Stimulated activated CD8-positive, alpha-beta memory T cell treated with anti-CD3 and anti-CD28 coated beads, Interleukin-4, amount 100 ng/mL, for 4 hours (primary cell): ENCODE measurements at regions not wholly inside any gene's neighbourhood (a gene's known extent, or its start where the extent isn't known, plus 50 kb on each side); places are given as distances from the start of the nearest gene placed in this dataset.

ENCODE experiments used
- DNase-seq, 2 donors: peaks; one replicate each; pipeline ENCODE4 v3.0.0-alpha.2; 2020; ENCODE audit warnings: low read depth in 2 of 2, low spot score in 1 of 2

DNA sequence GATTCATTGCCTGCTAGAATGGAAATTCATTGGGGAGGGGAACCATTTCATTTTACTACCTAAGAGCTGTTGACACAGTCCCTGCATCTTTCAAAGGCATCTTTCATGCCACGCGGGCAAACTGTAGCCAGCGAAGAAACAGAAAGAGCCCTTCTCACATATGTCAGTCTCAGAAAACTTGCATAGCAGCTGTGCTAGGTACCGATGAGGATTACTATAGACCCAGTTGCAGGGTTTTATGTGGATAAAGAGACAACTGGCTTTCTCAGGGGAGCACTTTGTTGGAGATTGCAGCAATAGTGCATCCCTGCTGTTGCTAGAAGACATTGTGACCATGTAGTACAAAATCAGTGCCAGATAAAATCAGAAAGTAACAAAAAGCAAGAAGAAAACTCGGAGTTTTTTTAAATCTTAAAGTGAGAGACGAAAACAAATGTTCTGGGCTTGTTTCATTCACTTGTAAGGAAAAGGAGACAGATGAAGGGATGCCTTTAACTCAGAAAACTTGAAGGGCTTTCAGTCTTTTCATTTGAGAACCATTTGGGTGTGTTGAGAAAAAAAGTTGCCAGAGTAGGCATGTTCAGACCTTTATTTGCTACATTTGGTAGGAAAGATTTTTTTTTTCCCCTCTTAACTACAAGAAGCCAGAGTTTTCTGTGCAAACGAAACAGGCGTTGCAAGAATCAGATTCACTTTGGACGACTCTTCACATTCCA, 804.1 kb downstream of the USP25 start:
- DNase-seq: no peak

DNA sequence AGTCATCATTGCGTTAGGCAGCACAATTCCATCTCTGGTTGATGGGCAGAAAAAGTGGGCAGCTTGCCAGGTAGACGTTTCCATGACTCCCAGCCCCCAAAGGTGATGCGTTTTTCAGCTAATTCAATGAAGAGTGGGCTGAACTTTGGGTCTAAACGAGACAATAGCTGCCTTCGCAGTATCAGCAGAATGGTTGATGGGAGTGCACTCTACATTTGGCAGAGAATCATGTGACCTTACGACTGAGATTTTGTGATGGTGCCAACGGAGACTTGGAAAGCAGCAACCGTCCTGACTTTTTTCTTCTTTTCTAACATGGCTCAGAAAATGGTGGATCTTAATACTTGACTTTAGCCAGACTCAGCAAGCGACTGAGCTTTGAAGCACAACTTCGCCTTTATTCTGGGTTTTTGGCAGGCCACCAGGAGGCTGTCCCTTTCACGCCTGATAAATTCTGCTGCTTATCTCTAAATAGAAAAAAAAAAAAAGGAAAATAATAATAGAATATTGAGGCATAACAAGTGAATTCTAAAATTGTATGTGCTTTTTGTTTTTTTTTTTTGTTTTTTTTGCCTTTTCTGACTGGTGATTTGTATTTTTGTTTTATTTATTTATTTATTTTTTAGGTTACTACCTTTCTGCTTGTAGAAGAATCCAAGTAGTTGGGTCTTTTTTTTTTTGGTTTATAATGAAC, 804.8 kb downstream of the USP25 start:
- DNase-seq: no peak

DNA sequence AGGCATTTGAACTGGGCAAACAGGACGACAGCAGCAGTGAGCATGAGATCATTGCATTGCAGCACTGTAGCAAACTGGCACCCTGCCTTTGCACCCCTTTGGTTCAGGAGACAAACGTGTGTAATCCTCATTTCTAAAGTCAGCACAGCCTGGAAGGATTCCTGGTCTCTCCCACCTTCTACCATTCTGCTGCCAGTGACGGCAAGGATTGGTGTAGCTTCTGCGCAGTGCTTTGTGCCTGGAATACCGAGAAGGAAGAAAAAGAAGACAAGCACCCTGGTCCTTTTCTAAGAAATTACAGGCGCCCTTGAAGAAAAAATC, 805.3 kb downstream of the USP25 start:
- DNase-seq: no peak

DNA sequence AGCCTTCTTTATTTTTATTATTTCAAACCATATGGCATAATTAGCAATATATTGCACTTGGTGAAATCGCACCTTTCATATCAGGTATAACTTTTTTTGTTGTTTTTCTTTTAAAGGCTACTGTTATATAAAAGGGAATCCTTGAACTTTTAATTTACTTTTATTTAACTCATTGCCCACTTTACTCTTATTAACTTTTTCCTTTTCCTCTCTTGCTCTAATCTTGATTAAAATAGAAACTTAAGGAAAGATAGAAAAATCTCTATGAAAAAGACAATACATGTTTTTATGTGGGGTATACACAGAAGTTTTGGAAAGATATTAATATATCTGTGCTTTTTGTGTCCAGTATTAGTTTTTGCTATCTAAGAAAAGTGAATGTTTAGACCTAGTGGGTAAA, 805.8 kb downstream of the USP25 start:
- no peak for DNase-seq

DNA sequence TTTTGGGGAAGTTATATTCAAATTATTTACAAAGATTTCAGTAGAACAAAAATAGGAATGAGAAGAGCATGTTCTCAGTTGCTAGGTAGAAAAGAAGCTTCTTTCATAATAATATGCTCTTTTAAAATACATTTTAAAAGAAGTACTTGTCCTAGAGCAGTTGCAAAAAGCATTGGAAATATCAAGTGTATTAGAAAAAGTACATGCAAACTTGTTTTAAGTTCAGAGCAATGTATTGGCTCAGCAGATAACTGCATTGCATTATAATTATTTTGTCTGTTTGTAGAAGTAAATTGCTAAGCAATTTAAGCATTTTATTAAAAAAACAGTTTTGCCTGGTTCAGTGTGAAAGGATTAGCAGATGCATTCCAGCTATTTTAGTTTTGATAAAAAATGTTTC, 806.4 kb downstream of the USP25 start:
- DNase-seq: no peak

DNA sequence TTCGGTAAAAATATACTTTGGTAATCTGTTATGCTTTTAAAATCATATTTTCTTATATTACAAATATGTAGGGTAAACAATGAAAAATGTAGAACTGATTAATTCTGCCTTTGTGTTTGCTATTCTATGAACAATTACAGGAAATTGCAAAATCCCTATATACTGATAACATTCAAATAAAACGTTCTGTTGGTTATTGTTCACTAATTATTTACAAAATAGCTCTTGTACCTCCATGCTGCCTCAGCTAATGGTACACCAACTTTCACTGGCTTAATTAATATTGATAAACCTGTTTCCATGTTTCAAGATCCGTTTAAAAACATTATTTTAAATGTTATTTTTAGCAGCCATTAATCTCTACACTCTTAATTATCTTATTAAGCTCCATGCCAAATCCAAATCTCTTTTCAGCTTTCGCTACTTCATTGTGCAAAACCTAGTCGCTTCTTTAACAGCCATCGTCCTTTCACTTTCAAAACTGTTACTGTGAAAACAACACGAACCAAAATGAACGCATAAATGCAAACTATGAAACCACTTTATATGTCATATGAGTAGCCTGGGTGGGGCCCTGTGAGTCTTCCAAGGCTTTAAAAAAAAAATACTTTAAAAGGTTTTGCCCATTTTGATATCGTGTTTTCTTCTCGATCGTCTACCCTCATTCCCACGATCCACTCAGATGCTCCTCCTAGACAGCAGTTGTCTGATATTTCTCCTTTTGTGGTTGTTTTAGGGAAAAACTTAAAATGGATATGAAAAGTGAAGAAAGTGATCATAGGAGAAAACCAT, 807.1 kb downstream of the USP25 start:
- no peak for DNase-seq

DNA sequence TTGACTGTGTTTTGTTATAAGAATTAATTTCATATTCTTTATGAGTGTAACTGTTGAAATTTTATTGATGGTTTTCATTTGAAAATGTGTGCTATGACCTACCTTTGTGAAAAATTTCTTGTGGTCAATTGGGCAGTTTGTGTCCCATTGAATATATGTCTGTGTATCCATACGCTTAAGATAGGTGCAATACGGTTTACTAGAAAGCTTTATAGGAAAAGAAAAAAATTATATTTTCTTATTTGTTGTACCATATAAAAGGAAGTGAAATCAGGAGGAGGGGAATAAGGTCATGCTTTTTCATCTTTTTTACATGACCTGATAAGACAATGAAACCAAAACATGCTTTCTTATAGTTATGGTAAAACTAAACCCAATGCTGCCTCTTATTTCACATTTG, 807.7 kb downstream of the USP25 start:
- no peak for DNase-seq

DNA sequence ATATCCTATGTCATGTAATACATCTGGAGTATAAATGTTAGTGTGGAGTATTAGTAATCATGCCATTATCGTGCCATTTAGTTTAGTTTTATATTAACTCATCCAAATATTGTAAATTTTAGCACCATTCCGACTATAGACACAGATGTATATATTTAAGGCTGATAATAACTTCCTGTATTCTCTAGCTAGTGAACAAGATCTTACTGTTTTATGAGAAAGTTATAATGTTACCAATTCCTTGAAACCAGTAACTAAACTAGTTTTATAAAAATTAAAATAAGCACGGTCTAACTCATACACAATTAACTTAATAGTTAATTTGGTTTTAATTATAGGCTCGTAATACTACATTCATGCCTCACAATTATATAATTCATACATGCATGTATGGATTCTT, 808.6 kb downstream of the USP25 start:
- DNase-seq: no peak

DNA sequence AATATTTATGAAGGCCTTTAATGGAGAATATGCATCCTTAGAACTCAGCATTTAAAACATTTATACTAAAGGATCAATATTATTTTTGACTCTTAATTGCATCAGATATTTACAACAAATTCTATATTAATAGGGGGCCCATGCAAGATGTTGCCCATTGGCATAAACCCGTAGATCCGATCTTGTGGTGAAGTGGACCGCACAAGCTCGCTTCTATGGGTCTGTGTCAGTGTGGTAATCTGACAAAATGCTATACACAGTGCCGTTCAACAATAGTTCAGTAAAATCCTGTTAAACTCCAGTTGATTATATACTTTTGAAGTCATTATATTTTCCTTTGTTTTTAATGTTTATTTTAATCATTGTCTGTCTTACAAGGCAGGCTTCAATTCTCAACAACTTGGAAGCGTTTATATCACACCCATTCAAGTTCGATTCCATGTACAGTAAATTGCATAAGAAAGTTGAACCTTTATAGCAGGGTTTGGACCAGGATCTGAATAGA, 809.2 kb downstream of the USP25 start:
- no peak for DNase-seq

DNA sequence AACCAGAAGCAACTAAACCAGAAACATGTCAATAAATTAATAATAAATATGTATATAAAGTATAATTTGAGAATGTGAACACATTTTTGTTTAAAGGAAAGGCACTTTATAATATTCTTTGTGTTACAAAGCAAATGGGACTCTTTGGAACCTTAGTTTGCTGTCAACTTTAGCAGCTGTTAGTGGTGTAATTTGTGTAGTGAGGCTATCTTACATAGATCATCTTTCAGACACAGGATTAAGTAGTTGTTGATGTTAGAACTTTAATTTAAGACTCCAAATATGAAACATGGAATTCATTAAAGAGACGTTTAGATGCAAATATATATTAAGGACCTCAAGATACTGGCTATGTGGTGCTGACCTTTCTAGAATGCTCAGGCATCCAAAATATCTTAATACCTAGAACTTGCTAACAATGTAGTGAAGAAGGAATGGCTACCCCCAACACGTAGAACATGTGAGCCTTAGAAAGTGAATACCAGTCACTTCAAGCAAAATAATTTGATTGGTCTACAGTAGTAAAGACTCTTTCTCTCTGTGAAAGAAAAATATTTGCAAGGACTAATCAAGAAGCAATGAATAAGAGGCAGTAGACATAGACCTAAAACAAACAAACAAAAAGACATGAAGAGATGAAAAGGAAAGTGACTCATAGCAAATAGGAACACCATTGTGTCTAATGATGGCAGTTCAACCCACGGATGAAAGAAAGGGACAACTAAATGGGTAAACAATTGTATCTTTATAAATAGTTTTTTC, 811.4 kb downstream of the USP25 start:
- no peak for DNase-seq

DNA sequence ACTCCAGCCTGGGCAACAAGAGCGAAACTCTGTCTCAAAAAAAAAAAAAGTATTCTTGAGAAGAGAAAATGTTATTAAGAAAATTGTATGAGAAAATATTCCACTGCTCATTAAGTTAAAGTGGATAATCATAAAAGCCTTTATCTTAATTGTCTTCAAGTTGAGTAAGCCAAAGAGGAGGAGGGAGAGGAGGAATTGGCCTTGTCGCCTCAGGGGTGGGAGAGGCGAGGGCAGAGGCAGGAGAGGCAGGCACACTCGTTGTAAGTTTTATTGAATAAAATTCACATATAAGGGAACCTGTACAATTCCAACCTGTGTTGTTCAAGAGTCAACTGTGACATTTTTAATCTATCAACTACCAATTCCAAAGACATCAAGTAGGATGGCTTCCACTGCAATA, 820.3 kb downstream of the USP25 start:
- DNase-seq: no peak

DNA sequence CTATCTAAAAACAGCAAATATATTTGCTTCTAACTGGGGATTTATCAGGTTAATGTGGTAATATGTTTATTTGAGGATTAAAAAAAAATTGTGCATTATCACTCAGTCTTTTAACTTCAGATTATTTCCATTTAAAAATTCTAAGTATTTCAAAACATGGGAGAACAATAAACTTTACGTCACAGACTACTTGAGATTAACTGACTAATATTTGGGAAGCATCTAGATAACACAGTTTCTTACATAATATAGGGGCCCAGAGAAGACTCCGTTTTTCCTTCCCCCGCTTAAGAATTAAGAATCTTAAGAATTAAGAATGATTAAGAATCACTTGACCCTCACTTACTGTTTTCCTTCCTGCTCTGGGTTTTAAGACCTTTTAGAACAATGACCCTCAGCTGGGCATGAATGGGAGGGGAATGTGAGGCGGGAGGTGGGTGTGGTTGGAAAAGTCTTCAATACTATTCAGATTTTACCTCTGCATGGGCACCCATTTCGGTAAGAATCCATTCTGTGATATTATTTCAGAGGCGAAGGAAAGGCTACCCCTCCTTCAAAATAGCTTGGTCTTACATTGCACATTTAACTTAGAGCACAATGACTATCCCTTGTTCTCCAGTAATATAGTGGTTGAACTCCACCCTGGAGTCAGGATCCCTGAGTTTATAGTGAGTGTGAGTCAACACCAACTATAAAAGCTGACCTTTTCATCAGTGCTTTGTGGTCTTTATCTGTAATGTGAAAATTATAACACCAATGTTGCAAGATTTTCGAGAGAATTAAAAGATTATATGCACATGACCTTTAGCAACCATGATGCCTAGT, 821.3 kb downstream of the USP25 start:
- DNase-seq: no peak

DNA sequence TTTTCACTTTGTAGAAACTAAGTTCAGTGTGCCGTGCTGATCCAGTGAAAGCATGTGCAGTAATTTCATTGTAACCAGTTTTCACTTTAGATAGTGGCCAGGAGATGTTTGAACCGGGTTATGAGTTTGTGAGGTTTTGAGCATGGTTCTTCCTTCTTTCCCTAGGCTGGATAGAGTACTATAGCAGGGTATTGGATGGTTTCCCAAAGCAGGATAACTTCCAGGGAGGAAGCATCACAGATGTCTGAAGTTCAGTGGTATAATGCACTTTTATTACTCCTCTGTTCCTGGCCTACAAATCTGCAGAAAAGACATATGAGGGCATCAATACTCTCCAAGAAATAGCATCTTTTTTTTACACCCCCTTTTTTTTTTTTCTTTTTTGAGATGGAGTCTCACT, 823.1 kb downstream of the USP25 start:
- DNase-seq: no peak

DNA sequence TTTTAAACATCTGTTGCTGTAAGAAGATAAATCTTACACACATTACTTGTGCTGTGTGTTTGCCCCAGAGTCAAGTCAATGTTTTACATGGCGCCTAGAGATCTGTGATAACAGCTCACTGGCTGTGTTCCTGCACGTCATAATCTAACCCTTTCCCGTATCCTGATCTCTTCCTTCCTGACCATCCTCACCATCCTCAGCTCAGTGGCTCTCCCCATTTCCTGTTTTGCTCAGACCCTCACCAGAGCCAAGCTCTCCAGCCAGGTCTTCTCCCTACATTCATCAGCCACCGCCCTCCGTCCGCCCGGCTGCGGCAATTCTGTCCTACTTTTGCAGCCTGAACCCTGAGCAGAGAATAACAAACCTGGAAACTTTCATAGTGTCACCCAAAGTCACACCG, 824.7 kb downstream of the USP25 start:
- no peak for DNase-seq

DNA sequence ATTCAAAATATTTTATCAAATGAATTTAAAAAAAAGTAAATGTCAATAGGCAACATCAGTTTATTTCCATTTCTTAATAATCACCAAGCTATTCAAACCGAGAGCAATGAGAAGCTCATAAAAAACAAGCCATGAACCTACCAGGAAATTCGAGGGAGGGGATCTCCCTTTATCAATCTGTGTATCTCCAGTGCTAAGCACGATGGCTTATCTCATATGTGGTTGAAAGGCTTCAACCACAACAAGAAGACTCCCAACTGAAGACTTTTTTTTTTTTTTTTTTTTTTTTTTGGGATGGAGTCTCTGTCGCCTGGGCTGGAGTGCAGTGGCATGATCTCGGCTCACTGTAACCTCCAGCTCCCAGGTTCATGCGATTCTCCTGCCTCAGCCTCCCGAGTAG, 833.3 kb downstream of the USP25 start:
- no peak for DNase-seq

DNA sequence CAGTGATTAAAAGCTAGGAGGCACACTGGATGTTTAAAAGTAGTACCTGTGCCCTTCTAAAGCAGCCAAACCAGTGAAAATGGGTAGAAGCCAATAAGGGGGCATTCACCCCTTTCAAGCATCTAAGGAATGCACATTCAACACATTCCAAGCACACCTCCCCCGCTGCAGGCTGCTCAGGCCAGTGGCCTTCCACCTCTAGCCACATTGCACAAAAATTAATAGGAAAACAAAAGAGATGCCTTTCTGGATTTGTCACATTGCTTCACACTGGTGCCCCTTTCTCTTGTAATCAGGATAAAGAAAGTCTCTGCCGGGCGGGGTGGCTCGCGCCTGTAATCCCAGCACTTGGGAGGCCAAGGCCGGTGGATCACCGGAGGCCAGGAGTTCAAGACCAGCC, 834.0 kb downstream of the USP25 start:
- DNase-seq: no peak

DNA sequence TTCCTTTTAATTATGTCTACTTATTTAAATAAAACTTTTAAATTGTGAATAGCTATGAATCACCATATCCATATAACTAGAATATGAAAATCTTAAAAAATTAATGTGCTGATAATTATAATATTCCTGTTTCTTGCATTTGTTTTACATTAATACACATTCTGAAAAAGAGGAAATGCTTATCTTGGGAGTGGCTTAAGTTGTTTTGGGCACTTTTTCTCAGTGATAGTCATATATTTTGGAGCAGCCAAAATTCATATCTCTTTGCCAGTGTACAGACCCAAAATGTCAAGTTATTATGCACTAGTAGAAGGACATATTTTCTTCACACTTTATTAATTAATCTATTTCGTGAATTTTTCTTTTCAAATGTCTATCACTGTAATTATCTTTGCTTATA, 838.5 kb downstream of the USP25 start:
- no peak for DNase-seq

DNA sequence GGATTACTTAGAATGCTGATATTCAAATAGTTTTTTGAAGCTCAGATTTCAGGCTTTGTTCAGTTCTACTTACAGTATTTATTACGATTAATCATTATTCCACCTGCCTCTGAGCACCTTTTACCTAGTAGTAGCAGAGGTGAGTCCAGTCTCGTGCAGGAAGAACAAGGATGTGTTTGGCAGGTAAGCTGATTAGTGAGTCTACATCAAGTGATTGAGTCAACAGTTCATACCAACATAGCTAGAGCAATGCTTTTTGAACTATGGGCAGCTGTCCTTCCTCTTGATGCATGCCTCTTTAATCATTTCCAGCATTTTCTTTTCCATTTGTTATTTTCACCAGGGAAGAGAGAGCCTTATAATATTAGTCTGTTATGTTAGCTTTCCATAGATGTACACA, 838.9 kb downstream of the USP25 start:
- no peak for DNase-seq

DNA sequence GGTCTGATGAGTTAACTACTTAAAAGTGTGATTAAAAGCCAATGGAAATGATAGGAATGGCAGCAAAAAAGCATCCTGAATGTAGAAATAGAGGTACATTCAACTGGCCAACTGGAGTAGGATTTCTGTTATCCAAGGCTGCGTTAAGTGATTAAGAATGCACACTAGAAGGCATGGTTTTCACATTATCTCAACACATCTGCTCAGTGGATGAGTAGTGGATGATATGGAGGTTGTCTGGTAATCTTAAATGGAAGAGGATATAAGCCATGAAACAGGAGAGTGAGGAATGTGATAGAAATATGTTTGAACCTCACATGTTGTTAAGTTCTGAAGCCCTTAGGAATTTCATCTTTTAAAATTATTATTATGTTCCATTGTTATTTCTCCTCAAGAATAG, 839.9 kb downstream of the USP25 start:
- no peak for DNase-seq

DNA sequence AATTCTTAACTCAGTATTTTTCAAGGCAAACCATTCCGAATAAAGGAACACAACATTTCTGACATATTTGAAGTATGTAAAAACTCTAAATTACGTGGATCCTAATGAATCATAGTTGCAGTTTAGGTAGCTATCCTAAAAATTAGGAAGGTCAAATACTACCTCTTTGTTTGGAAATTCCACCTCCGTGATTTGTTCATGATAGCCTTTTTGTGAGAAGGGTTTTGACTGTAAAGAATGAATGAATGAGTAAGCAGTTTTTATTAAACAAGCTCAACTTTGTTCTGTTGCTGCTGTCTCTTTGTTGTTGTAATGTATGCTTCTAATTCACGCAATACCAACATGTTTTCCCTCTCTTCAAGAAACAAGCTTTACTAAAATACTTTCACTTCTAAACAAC, 840.4 kb downstream of the USP25 start:
- DNase-seq: no peak

DNA sequence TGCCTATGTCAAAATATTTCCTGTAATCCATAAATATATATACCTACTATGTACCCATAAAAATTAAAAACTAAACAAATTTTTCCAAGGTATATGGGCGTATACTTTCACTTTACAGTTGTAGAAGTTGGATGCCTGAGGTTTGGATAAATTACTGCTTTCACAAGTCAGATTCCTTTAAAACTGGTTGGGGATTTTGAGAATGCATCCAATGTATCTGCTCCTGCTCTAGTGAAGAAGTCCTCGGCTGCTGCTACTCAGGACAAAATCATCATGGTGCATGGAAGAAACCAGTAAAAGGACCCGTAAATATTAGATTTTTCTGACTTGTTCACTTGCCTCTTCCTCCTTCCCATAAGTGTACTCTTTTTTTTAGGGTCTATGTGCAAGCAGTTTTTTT, 841.1 kb downstream of the USP25 start:
- DNase-seq: no peak
